GM18861 (cell line): ENCODE measurements at regions not wholly inside any gene's neighbourhood (a gene's known extent, or its start where the extent isn't known, plus 50 kb on each side); places are given as distances from the start of the nearest gene placed in this dataset.

Experiments
- ATAC-seq: cut with Tn5 transposase; IDR thresholded peaks from one replicate; pipeline ENCODE4 v1.9.1; 2021; ENCODE audit not compliant: unreplicated experiment

- ATAC-seq = no peak
Measured at GRCh38 chr4:110675426-110675825, 52.5 kb upstream of the PITX2 start.

DNA sequence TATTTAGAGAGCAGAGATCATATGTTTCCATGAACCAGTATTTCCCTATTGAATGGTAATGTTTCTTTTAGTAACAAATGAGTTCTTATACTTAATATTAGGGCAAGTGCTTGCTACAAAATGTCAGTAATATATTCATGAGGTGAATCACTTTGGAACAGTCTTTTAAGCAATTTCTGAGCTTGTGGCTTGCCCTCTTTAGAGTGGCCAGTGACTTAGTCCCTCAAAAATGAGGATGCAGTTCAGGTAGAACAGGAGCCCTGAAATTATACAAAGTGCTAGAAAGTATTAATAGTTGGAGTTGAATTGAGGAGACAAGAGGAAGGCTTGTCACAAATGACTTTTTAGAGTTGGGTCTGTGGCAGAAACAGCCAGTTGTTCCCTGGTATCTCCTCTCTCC lies 53.4 kb upstream of the PITX2 start:
- ATAC-seq = no peak

GRCh38 chr4:110678517-110679227 lies 55.8 kb upstream of the PITX2 start:
- ATAC-seq = no peak

DNA sequence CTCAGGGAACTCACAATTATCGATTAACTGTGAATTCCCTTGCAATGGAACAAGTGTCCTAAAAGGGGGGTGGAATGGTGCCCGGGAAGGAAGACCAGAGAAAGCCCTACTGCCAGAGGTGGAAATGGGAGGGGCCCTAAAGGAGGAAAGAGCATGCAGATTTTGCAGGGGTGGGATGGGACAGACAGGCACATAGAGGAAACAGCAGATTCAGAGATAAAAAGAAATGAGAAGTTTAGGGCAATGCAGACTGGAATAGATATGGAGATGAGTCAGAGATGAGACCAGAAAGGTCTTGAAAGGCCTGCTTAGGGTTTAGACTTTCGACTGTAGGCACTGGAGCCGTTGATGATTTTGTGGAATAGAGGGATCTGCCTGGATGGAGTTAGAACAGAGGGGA lies 57.4 kb upstream of the PITX2 start:
- no peak for ATAC-seq

DNA sequence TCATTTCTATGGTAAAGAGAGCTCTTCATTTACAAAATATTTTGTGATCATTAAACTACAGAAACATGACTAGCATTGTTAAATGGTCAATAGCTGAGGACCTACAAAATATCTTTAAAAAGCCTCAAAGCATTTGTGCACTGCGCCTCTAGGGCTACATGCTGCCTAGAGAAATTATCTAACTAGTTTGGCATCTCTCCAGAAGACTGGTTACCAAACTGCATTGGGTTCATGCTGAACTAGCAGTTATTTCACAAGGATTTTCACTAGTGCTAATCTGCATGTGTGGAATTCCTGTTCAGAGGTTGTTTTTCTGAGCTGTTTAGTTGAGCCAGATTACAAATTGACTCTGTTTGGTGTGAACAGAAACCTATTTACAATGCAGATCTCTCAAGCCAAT lies 58.5 kb upstream of the PITX2 start:
- no peak for ATAC-seq

DNA sequence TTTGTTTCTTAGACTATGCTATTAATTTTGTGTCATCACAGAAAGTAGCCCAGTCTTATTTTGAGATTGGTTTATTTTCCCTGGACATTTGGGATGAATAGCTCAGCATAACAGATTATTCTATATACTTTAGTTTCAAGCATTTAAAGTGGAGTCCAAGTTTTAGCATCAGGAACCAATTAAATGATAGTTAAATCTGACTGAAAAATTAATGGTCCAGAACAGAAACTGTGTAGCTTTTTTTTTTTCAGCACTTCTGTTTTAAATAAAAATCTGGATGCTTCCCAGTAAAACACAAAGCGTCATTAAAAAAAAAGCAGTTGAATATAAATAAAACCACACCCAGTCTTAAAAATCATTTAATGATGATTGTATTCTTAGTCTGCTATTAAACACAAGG lies 59.4 kb upstream of the PITX2 start:
- ATAC-seq = no peak

GRCh38 chr4:110683601-110684000 lies 60.7 kb upstream of the PITX2 start:
- no peak for ATAC-seq

- ATAC-seq = no peak
Measured at GRCh38 chr4:110702326-110702725, 79.4 kb upstream of the PITX2 start.

DNA sequence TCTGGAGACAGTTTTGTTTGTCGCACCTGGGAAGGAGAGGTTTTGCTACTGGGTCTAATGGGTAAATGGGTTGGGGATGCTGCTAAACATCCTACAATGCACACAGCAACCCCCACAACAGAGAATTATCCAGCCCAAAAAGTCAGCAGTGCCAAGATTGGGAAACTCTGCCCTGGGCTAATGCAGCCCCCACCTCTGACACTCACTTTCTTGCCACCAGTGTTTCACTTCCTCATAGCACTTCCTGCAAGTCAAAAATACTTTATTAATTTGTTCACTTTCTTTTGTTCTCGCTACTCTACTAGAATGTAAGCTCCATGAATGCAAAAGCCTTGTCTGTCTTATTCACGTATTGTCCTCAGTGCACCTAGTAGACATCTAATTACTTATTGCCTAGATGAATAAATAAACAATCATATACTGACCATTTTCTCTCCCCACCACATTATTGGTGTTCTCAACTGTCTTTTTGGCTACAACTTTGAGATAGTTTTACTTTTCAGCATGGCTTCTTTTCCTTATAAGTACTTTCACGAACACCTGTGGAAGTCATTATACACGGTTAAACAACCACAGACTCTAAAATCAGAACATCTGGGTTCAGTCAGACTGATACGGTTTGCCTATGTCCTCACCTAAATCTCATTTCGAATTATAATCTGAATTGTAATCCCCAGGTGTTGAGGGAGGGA lies 82.0 kb upstream of the PITX2 start:
- peak; percentile 86 for ATAC-seq

DNA sequence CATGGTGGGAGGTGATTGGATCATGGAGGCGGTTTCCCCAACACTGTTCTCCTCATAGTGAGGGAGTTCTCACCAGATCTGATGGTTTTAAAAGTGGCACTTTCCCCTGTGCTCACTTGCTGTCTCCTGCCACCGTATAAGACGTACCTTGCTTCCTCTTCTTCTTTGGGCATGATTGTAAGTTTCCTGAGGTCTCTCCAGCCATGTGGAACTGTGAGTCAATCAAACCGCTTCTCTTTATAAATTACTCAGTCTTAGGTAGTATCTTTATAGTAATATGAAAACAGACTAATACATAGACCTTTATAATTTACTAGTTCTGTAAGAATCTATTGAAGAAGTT lies 82.5 kb upstream of the PITX2 start:
- ATAC-seq = peak; percentile 21

DNA sequence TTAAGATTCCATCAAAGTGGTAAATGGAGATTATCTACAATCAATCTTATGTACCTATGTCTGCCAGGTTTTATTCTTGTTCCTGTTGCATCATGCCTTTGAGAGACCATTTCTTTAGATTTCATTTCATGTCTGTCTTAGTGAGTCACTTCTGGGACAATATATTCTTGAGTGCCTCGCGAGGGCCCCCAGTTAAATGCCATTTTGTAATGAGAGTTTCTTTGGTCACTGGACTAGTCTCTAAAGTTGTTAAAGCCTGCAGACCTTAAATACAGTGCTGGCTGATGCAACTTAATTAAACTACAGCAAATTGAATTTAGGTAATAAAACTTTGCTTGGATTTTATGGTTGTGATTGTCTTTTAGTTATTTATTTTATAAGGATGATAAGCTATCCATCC lies 87.2 kb upstream of the PITX2 start:
- no peak for ATAC-seq

GRCh38 chr4:110712486-110712885 lies 89.6 kb upstream of the PITX2 start:
- ATAC-seq = no peak

DNA sequence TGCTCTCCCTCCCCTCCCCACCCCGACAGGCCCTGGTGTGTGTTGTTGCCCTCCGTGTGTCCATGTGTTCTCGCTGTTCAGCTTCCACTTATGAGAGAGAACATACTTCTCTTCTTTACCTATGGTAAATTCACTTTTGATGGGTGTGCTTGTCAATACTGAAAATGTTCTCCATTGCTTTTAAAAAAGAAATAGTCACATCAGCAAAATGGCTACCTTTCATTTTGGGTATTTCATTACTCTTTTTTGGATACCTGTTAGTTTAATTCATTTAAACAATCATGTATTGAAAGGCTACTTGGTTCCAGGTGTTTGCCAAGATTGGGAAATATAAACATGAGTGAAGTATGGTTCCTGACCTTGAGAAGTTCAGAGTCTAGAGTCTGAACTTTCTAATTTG lies 107.4 kb upstream of the PITX2 start:
- ATAC-seq = no peak

DNA sequence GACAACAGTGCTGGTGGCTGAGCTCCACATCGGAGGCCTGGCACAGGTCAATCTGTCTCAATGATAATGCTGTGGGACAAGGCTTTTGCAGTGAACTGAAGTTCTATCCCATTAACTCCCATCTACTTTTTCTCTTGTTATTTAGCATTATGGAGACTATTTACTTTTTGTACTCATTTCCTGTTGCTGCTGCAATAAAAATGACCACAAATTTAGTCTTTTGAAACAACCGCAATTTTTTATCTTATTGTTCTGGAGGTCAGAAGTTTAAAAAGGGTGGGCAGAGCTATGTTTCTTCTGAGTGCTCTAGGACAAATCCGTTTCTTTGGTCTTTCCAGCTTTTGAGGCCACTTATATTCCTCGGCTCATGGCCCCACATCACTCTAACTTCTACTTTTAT lies 111.0 kb upstream of the PITX2 start:
- ATAC-seq = no peak

- no peak for ATAC-seq
Measured at GRCh38 chr4:110735686-110736085, 112.8 kb upstream of the PITX2 start.

DNA sequence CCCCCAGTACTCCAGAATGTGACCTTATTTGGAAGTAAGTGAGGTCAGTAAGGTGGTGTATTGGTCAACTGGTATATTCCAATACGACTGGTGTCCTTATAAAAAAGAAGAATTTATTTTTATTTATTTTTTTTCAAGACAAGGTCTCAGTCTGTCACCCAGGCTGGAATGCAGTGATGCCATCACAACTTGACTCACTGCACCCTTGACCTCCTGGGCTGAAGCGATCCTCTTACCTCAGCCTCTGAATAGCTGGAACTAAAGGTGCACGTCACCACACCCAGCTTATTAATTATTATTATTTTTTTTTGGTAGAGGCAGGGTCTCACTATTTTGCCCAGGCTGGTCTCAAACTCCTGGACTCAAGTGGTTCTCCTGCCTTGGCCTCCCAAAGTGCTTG lies 115.1 kb upstream of the PITX2 start:
- ATAC-seq = no peak

GRCh38 chr4:110742143-110742542 lies 119.3 kb upstream of the PITX2 start:
- no peak for ATAC-seq

- ATAC-seq = no peak
Measured at GRCh38 chr4:110748071-110748470, 125.2 kb upstream of the PITX2 start.

- no peak for ATAC-seq
Measured at GRCh38 chr4:110751183-110751582, 128.3 kb upstream of the PITX2 start.

- ATAC-seq = no peak
Measured at GRCh38 chr4:110751986-110752385, 129.1 kb upstream of the PITX2 start.

DNA sequence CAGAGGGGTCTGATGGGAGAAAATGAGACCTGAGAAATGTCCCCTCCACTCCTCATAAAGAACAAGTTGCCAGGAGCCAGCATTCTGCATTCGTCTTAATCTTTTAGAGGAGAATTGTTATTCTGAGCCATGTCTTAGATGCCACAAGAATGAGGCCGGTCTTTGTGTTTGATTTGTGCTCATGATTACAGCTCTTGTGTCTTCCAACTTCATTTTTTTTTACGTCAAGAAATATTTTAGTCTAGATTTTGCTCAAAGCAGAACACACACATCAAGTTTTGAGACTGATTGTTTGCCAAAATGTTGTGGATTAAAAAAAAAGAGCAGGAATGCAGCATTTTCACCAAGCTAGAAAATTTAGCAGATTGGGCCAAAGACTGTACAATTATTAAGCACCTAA lies 130.6 kb upstream of the PITX2 start:
- no peak for ATAC-seq

- no peak for ATAC-seq
Measured at GRCh38 chr4:110754716-110755115, 131.8 kb upstream of the PITX2 start.

- ATAC-seq = peak; percentile 35
Measured at GRCh38 chr4:110769578-110769977, 146.7 kb upstream of the PITX2 start.
